WTC11 (cell line): ENCODE measurements at regions not wholly inside any gene's neighbourhood (a gene's known extent, or its start where the extent isn't known, plus 50 kb on each side); places are given as distances from the start of the nearest gene placed in this dataset.

ENCODE experiments used
- ATAC-seq: fragments of 200-7000 bp; cut with Tn5 transposase; 2 replicates; pipeline ENCODE4 v1.10.0; 2021; ENCODE audit warnings: mild to moderate bottlenecking, moderate library complexity
- CTCF ChIA-PET: fragments of 300-600 bp; sonication (Branson Sonifier 250); formaldehyde crosslinking; loops from one replicate; lab custom pipeline; 2021; ENCODE audit warnings: antibody characterized with exemption; lab: Charles Lee
- POLR2A ChIA-PET: fragments of 350-600 bp; sonication (Branson Sonifier 250); formaldehyde crosslinking; loops from one replicate; lab custom pipeline; 2021; ENCODE audit warnings: antibody characterized with exemption; lab: Charles Lee
- DNase-seq: peaks from one replicate; pipeline ENCODE4 v3.0.0; 2021; ENCODE audit warnings: low spot score
- H3K27ac Mint-ChIP-seq: 2 replicates; pipeline ENCODE4 v1.8.0; 2021; ENCODE audit warnings: mixed read lengths
- H3K27me3 Mint-ChIP-seq: 2 replicates; pipeline ENCODE4 v1.8.0; 2021; ENCODE audit warnings: low read depth, mild to moderate bottlenecking, moderate library complexity, mixed read lengths
- H3K36me3 Mint-ChIP-seq: 2 replicates; pipeline ENCODE4 v1.8.0; 2021; ENCODE audit warnings: mixed read lengths
- H3K4me1 Mint-ChIP-seq: 2 replicates; pipeline ENCODE4 v1.8.0; 2022; ENCODE audit warnings: mixed read lengths
- H3K4me3 Mint-ChIP-seq: 2 replicates; pipeline ENCODE4 v1.8.0; 2021; ENCODE audit warnings: mild to moderate bottlenecking, moderate library complexity, mixed read lengths
- H3K9me3 Mint-ChIP-seq: 2 replicates; pipeline ENCODE4 v1.8.0; 2021; ENCODE audit warnings: mixed read lengths
- AFF4 ChIP-seq: sonication (generic); formaldehyde crosslinking; IDR thresholded peaks from 2 replicates; pipeline ENCODE4 v1.8.1; 2023; ENCODE audit warnings: mild to moderate bottlenecking, missing genetic modification reagents, borderline replicate concordance
- ATF3 ChIP-seq: sonication (generic); formaldehyde crosslinking; conservative IDR thresholded peaks from 2 replicates; pipeline ENCODE4 v1.8.1; 2022; ENCODE audit warnings: mild to moderate bottlenecking, missing genetic modification reagents
- ATF6 ChIP-seq: sonication (generic); formaldehyde crosslinking; IDR thresholded peaks from 2 replicates; pipeline ENCODE4 v1.8.1; 2023; ENCODE audit warnings: mild to moderate bottlenecking, missing genetic modification reagents
- CDX4 ChIP-seq: fragments of 250-450 bp; sonication (Bioruptor Pico); IDR thresholded peaks from 2 replicates; pipeline ENCODE4 v1.9.0; 2021; ENCODE audit warnings: moderate library complexity, mild to moderate bottlenecking, inconsistent platforms, borderline replicate concordance
- E2F1 ChIP-seq: sonication (generic); formaldehyde crosslinking; IDR thresholded peaks from 2 replicates; pipeline ENCODE4 v1.8.0; 2022; ENCODE audit warnings: mild to moderate bottlenecking, missing genetic modification reagents
- EMX1 ChIP-seq: fragments of 250-450 bp; sonication (Bioruptor Pico); IDR thresholded peaks from 2 replicates; pipeline ENCODE4 v1.8.0; 2021; ENCODE audit warnings: mild to moderate bottlenecking
- FOXJ3 ChIP-seq: sonication (generic); formaldehyde crosslinking; IDR thresholded peaks from 2 replicates; pipeline ENCODE4 v1.9.0; 2021; ENCODE audit warnings: missing genetic modification reagents, mild to moderate bottlenecking, borderline replicate concordance
- FOXP4 ChIP-seq: sonication (generic); formaldehyde crosslinking; IDR thresholded peaks from 2 replicates; pipeline ENCODE4 v1.8.0; 2022; ENCODE audit warnings: mild to moderate bottlenecking, missing genetic modification reagents
- GTF2I ChIP-seq: fragments of 250-450 bp; sonication (Bioruptor Pico); conservative IDR thresholded peaks from 2 replicates; pipeline ENCODE4 v1.4.0; 2021; ENCODE audit warnings: mild to moderate bottlenecking
- IRF1 ChIP-seq: sonication (generic); formaldehyde crosslinking; IDR thresholded peaks from 2 replicates; pipeline ENCODE4 v1.8.0; 2023; ENCODE audit warnings: missing genetic modification reagents
- JUN ChIP-seq: sonication (generic); formaldehyde crosslinking; IDR thresholded peaks from 2 replicates; pipeline ENCODE4 v1.8.0; 2023; ENCODE audit warnings: mild to moderate bottlenecking, missing genetic modification reagents
- OVOL2 ChIP-seq: fragments of 250-450 bp; sonication (Bioruptor Pico); IDR thresholded peaks from 2 replicates; pipeline ENCODE4 v1.9.0; 2021; ENCODE audit warnings: mild to moderate bottlenecking, borderline replicate concordance
- RELA ChIP-seq: sonication (generic); formaldehyde crosslinking; IDR thresholded peaks from 2 replicates; pipeline ENCODE4 v1.8.1; 2022; ENCODE audit warnings: missing genetic modification reagents, mild to moderate bottlenecking, borderline replicate concordance
- SMAD3 ChIP-seq: sonication (generic); formaldehyde crosslinking; IDR thresholded peaks from 2 replicates; pipeline ENCODE4 v1.8.0; 2022; ENCODE audit warnings: missing genetic modification reagents, mild to moderate bottlenecking, borderline replicate concordance
- SP1 ChIP-seq: sonication (generic); formaldehyde crosslinking; conservative IDR thresholded peaks from 2 replicates; pipeline ENCODE4 v1.8.1; 2022; ENCODE audit warnings: missing genetic modification reagents
- TEAD4 ChIP-seq: sonication (generic); formaldehyde crosslinking; IDR thresholded peaks from 2 replicates; pipeline ENCODE4 v1.8.0; 2022; ENCODE audit warnings: mild to moderate bottlenecking, missing genetic modification reagents
- TP53 ChIP-seq: sonication (generic); formaldehyde crosslinking; IDR thresholded peaks from 2 replicates; pipeline ENCODE4 v1.8.1; 2023; ENCODE audit warnings: mild to moderate bottlenecking, missing genetic modification reagents
- ZNF219 ChIP-seq: sonication (generic); formaldehyde crosslinking; IDR thresholded peaks from 2 replicates; pipeline ENCODE4 v1.8.0; 2023; ENCODE audit warnings: missing genetic modification reagents, mild to moderate bottlenecking, borderline replicate concordance
- ZNF425 ChIP-seq: fragments of 250-450 bp; sonication (Bioruptor Pico); conservative IDR thresholded peaks from 2 replicates; pipeline ENCODE4 v1.9.0; 2021; ENCODE audit warnings: mild to moderate bottlenecking
- ZNF512 ChIP-seq: sonication (generic); formaldehyde crosslinking; IDR thresholded peaks from 2 replicates; pipeline ENCODE4 v1.8.1; 2022; ENCODE audit warnings: missing genetic modification reagents, borderline replicate concordance

- TF ChIP-seq IRF1 (CRISPR knock-in tag) = no peak
- TF ChIP-seq TP53 = no peak
- no peak for TF ChIP-seq CDX4
- TF ChIP-seq FOXP4 (CRISPR knock-in tag) = no peak
- no peak for TF ChIP-seq ZNF219 (CRISPR knock-in tag)
- TF ChIP-seq ZNF512 (CRISPR knock-in tag) = no peak
- no peak for TF ChIP-seq FOXJ3 (CRISPR knock-in tag)
- TF ChIP-seq SP1 = no peak
- TF ChIP-seq, all 79 proteins: peak for 0
These were observed 92.6 kb downstream of the RDH14 start (continued) for GRCh38 chr2:18467749-18468360.

- Mint-ChIP-seq H3K4me3 (no peak overlapping the region), H3K27me3 (no peaks in the 10 kb centered on the region; the same call in 1 of the 2 replicates), H3K36me3 (no peaks in the 10 kb centered on the region), H3K4me1 (no peaks in the 10 kb centered on the region), H3K9me3 (no peaks in the 10 kb centered on the region), H3K27ac (no peak overlapping the region)
- ChIA-PET POLR2A (interaction anchor here (0.6 kb wide), 1 partner anchor 30 kb away, joined by 5 read pairs; no protein-coding TSS in a partner anchor), CTCF (no interaction called here)
- DNase-seq = no peak
- no peak for ATAC-seq
- TF ChIP-seq E2F1 (CRISPR knock-in tag) = no peak
- TF ChIP-seq AFF4 = no peak
- TF ChIP-seq CDX4 = no peak
- no peak for TF ChIP-seq EMX1 (CRISPR knock-in tag)
- TF ChIP-seq JUN = no peak
- no peak for TF ChIP-seq ATF6 (CRISPR knock-in tag)
- no peak for TF ChIP-seq GTF2I
- no peak for TF ChIP-seq TEAD4 (CRISPR knock-in tag)
- TF ChIP-seq RELA (CRISPR knock-in tag) = no peak
- TF ChIP-seq ATF3 = no peak
- no peak for TF ChIP-seq SMAD3 (CRISPR knock-in tag)
- TF ChIP-seq ZNF425 = no peak
- TF ChIP-seq OVOL2 = no peak
These were observed 94.5 kb downstream of the RDH14 start for GRCh38 chr2:18465979-18466378.
